HG02759 (cell line): ENCODE measurements at regions not wholly inside any gene's neighbourhood (a gene's known extent, or its start where the extent isn't known, plus 50 kb on each side); places are given as distances from the start of the nearest gene placed in this dataset.

Experiments
- ATAC-seq: cut with Tn5 transposase; IDR thresholded peaks from one replicate; pipeline ENCODE4 v1.9.1; 2021; ENCODE audit warnings: mild to moderate bottlenecking, moderate library complexity; ENCODE audit not compliant: unreplicated experiment

DNA sequence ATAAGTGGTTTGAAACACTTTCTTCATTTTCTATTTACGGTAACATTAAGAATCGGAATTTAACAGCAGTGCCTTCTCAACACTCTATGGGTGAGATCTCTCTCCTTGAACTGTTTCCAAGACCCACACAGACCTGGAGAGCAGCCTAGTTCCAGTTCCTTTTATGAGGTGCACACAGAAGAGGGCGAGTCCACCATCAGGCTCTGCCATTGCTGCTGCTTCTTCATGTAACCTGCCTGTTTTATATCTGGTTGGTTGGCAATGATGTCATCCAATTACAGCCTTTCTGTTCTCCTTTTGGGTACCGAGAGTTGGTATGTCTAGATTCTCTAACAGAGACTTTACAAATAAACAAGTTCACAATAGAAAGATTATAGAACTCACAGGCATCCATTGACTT, 225.7 kb downstream of the UTP18 start:
- no peak for ATAC-seq

DNA sequence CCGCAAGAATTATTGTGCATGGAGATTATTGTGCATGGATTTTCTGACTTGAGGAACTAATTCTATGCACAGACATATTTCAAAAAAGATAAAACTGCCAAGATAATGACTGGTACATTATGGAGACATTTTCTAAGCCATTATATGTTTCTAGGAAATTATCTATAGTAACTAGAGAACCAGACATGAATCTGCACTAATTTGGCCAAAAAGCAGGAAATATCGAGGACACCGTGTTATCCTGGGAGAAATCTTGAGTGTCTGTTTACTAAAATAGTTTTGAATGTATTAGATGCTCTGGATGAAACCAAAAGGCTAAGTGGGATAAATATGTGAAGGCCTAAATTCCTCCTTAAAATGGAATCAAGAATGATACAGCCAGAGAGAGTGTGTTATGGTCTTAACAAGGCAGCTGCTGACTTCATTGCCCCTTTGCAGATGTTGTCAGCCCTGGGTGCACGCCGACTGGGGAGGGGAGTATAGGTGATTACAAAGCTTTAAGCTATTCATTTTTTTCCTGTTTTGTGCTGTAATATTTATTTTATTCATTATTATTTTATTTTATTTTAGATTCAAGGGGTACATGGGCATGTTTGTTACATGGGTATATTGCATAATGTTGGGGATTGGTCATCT, 226.7 kb downstream of the UTP18 start:
- ATAC-seq = no peak

DNA sequence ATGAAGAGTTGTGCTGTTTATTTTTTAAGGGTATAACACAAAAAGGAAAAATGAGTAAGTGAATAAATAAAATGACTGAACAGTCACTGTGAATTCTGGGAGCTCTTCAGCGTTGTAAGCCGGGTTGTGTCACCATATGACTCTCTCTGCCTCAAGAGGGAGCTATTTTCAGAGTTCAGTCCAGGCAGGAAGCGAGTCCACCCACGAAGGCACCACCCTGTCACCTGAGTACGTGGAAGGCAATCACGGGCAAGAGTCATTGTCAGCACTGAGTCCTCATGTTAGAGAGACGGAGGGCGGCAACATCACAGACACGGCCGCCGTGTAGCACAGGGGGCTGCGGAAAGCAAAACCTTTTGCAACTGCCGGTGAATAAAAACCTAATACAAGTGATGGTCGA, 227.6 kb downstream of the UTP18 start:
- ATAC-seq = no peak

- no peak for ATAC-seq
These were observed 231.1 kb downstream of the UTP18 start for GRCh38 chr17:51491416-51491815.

- ATAC-seq = no peak
These were observed 232.9 kb downstream of the UTP18 start for GRCh38 chr17:51493206-51493605.

- no peak for ATAC-seq
These were observed 236.0 kb downstream of the UTP18 start for GRCh38 chr17:51496378-51496777.

DNA sequence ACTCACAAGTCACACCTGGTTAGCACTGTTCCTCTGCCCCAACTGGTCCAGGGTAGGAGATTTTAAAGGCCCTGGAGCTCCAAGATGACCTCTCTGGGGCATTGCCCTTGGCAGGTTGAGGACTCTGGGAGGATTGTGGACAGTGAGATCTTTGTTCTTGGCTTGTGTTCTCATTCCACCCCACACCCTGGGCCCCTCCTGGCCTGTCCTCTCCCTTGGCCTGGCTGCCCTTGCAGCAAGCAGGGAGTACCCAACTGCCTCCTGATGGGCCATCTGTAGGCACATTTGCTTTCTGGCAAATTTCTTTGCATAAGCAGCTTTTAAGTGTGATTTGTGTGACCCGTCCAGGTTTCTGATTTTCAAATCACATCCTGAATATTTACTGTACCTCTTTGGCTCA, 239.6 kb downstream of the UTP18 start:
- ATAC-seq = no peak

GRCh38 chr17:51500454-51500853, 240.1 kb downstream of the UTP18 start:
- ATAC-seq = no peak

DNA sequence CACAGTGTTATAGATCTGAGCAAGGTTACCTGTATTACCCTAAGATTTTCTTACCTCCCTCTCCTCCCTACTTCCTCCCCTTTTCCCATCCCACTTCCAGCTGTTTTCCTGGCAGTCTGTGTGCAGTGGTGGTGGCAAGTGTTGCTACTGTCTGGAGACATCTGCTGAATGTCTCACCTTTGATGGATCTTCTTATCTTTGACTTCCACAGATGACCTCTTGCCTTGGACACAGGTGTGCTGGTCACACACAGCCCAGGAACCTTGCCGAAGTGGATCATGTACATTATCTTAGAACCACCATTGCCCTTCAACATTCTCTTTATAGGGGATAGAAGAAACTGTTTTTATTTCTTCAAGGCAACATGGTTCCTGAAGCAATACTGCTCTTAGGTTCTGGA, 245.1 kb downstream of the UTP18 start:
- no peak for ATAC-seq

- no peak for ATAC-seq
These were observed 247.1 kb downstream of the UTP18 start for GRCh38 chr17:51507444-51507843.

GRCh38 chr17:51508048-51508447, 247.7 kb downstream of the UTP18 start:
- ATAC-seq = no peak

DNA sequence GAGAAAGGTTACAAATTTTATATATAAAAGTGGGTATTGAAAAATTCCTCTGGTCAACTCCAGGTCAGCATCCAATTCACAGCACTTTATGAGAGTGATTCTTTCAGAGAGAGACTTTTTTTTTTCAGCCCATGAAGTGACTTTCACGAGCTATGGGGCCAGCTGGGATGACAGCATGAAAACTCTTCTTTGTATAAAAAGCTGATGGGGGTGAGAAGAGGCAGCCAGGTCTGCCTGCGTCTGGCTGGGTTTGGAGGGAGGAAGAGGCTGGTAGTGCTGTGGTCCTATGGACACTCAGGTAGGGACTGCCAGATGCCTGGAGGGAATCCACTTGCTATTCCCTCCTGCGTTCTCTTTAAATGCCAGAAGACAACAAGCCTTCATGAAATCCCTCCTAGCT, 250.6 kb downstream of the UTP18 start:
- ATAC-seq = no peak

GRCh38 chr17:51512220-51512907, 252.0 kb downstream of the UTP18 start:
- no peak for ATAC-seq

DNA sequence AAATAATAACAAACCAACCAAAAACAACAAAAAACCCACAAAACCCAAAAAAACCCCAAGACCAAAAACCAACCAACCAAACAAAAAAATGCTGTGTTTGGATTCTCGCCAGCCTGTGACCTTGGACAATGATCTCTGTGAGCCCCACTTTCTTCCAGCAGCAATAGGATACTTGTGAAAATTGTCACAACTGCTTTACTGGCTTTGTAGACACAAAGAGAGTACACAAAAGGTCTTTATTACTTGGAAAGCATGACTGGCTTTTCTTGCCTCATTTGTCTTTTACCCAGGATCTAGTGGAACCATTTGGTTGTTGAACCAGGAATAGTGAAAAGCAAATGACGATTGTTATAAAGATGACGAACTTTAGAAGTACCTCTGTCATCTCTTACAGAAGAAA, 256.6 kb downstream of the UTP18 start:
- ATAC-seq = no peak

DNA sequence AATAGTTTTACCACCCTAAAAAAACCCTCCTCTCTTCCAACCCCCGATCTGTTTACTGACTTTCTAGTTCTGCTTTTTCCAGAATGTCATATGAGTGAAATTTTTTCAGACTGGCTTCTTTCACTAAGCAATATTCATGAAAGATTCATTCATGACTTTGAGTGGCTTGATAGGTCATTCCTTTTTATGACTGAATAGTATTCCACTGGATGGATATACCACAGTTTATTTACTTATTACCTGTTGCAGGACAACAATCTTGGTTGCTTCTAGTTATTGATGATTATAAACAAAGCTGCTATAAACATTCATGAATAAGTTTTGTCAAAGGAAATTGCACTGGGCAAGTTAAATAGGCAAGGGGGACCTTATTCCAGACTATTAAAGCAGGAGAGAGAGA, 264.2 kb downstream of the UTP18 start:
- no peak for ATAC-seq

DNA sequence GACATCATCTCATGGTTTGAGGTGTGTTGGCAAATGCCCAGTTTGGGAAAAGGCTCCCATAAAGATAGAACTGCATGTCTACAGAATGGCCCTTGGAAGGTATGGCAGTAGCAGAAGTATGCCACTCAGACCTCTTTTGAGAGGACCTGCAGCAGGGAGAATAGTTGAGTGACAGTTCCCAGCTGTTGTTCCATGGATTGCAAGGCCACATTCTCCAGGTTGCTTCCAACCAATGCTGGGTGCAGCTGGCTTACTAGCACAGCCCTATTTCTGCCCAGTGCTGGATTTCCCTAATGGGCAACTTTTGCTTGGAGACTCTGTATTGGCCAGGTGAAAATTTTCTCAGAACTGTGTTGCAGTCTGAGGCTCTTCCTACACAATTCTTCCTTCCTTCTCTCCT, 266.2 kb downstream of the UTP18 start:
- ATAC-seq = no peak

- no peak for ATAC-seq
These were observed 267.1 kb downstream of the UTP18 start for GRCh38 chr17:51527225-51527982.

DNA sequence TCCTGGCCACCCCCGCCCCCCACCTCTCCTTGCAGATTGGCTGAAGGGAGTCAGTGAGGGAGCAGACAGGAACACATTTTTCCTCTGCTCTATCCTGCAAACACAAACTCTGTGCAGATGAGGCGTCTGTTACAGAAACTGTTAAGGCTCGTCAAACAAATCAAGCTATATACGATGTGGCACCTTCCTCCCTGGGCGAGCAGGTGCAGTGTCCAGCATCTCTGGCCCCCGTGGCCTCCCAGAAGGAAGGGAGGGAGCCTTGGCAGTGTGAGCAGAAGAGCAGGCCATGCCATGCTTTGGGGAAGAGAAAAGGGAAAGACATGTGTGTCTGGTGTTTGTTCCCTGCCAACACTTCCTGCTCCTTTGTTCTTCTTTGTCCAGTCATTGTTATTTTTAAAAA, 267.8 kb downstream of the UTP18 start:
- ATAC-seq = no peak

DNA sequence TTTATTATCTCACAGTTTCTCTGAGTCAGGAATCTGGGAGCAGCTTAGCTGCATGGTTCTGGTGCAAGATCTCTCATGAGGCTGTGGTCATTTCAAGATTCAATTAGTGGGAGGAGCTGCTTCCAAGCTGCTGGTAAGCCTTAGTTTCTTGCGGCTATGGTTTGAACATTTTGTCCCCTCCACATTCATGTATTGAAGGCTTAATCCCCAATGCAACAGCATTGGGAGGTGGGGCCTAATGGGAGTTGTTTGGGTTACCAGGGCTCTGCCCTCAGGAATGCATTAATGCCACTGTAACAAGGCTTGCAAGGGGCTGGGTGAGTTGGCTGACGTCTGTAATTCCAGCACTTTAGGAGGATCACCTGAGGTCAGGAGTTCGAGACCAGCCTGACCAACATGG, 272.9 kb downstream of the UTP18 start:
- no peak for ATAC-seq

DNA sequence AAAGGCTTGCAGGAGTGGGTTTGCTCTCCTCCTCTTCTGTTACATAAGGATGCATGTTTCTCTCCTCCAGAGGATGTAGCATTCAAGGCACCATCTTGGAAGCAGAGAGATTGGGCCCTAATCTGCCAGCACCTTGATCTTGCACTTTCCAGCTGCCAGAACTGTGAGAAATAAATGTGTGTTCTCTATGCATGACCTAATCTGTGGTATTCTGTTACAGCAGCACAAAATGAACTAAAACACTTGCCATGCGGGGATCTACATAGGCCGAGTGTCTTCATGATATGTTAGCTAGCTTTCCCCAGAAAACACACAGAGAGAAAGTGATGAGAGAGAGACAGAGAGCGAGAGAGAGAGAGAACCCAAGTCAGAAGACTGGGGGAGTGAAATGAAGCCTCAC, 273.5 kb downstream of the UTP18 start:
- no peak for ATAC-seq

- ATAC-seq = no peak
These were observed 276.3 kb downstream of the UTP18 start for GRCh38 chr17:51536627-51537026.

DNA sequence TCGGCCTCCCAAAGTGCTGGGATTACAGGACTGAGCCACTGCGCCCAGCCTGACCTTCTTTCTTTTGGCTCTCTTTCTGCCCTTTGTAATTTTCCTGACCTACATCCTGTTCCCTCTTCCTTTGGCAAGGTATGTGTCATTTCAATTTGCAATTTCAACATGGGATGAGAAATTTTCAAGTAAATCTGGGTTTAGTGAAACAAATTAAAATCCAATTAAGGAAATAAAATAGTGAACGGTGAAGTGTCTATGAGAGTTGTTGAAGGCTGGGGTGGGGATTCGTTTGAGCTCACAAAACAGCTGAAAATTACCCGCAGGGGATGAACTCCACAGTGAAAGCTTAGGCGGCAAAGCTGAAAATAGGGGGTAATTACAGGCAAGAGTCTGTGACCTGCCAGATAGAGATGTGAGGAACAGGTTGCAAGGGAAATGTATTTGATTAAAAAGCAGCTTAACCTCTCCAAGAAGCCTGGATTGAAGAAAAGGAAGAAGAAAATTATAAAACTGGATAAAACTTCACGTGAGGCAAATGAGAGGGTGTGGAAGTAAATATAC, 277.7 kb downstream of the UTP18 start:
- ATAC-seq = no peak
